HCT116 (cell line): ENCODE measurements at regions not wholly inside any gene's neighbourhood (a gene's known extent, or its start where the extent isn't known, plus 50 kb on each side); places are given as distances from the start of the nearest gene placed in this dataset.
A peak's percentile ranks its signal among the peaks of the same experiment; 100 is the strongest.
"Not testable (repeated sequence)": the region's sequence is repeated elsewhere in the genome, so short reads cannot be mapped to it uniquely, and the experiment has no call there.

Source experiments
- ATAC-seq: fragments of 200-7000 bp; cut with Tn5 transposase; 2 replicates; pipeline ENCODE4 v1.9.1; 2020; ENCODE audit warnings: mild to moderate bottlenecking, moderate library complexity
- BruUV-seq: library from RNA; stranded (reverse); fragments of 400-500 nt; replicated peaks from 2 replicates; lab custom pipeline; 2021; lab: Mats Ljungman, UMichigan
- CTCF ChIA-PET: fragments of 300-600 bp; sonication (Branson Sonifier 250); formaldehyde crosslinking; loops from one replicate; lab custom pipeline; 2021; ENCODE audit warnings: antibody characterized with exemption; lab: Charles Lee
- POLR2A ChIA-PET: fragments of 300-600, 350-600 bp; sonication (Branson Sonifier 250); formaldehyde crosslinking; loops from one replicate; lab custom pipeline; 2021; ENCODE audit warnings: antibody characterized with exemption; lab: Charles Lee
- RAD21 ChIA-PET, 2 experiments: fragments of 300-600 bp; sonication (Branson Sonifier 250); formaldehyde crosslinking; loops; one replicate each; lab custom pipeline; 2023; ENCODE audit warnings: low total read pairs in 2 of 2; ENCODE audit not compliant: uncharacterized antibody in 2 of 2, unreplicated experiment in 2 of 2, low non-redundant PET in 1 of 2; lab: Charles Lee
- DNase-seq: peaks from one replicate; pipeline ENCODE4 v3.0.0-alpha.2; 2010; ENCODE audit warnings: low read depth, low spot score
- H2AFZ ChIP-seq: fragments of 200-600 bp; shearing (Covaris generic), sonication (generic); 2 replicates; pipeline ENCODE4 v1.6.1; 2017; ENCODE audit warnings: low read depth, mixed run types, mixed read lengths, antibody characterized with exemption, low read length; ENCODE audit not compliant: poor library complexity, severe bottlenecking
- H3K27ac ChIP-seq: 2 replicates; pipeline ENCODE4 v1.5.1; 2012; ENCODE audit warnings: low read depth, low read length
- H3K27me3 ChIP-seq: fragments of 200-600 bp; sonication (generic); 2 replicates; pipeline ENCODE4 v1.6.1; 2016; ENCODE audit warnings: mixed run types, low read length, mixed read lengths; ENCODE audit not compliant: insufficient read depth
- H3K36me3 ChIP-seq, 2 experiments: fragments of 200-500 bp in 1 of 2; fragments of 200-600 bp in 1 of 2; sonication (Bioruptor generic) in 1 of 2; sonication (generic) in 1 of 2; 2 replicates each; pipeline versions ENCODE4 v1.5.1 to v1.6.1; 2014 to 2016; ENCODE audit warnings: low read length in 2 of 2, inconsistent platforms in 1 of 2, mixed read lengths in 1 of 2, mixed run types in 1 of 2; ENCODE audit not compliant: insufficient read depth in 2 of 2, control insufficient read depth in 1 of 2
- H3K4me1 ChIP-seq, 2 experiments: fragments of 200-600 bp in 1 of 2; sonication (generic) in 1 of 2; 2 replicates each; pipeline versions ENCODE4 v1.5.1 to v1.6.1; 2012 to 2017; ENCODE audit warnings: low read length in 2 of 2, inconsistent platforms in 1 of 2, mild to moderate bottlenecking in 1 of 2, mixed read lengths in 1 of 2, mixed run types in 1 of 2, moderate library complexity in 1 of 2; ENCODE audit not compliant: insufficient read depth in 2 of 2, control insufficient read depth in 1 of 2
- H3K4me2 ChIP-seq: fragments of 200-600 bp; sonication (generic); 2 replicates; pipeline ENCODE4 v1.6.1; 2017; ENCODE audit warnings: mixed run types, low read length, mixed read lengths
- H3K4me3 ChIP-seq, 2 experiments: fragments of 200-600 bp in 1 of 2; sonication (generic) in 1 of 2; replicated peaks in 1 of 2; 2 replicates each; pipeline ENCODE4 v1.5.1; 2011 to 2016; ENCODE audit warnings: low read length in 2 of 2, control low read depth in 1 of 2, low read depth in 1 of 2, mild to moderate bottlenecking in 1 of 2, mixed read lengths in 1 of 2, mixed run types in 1 of 2
- H3K79me2 ChIP-seq: fragments of 200-600 bp; sonication (generic); 2 replicates; pipeline ENCODE4 v1.6.1; 2017; ENCODE audit warnings: mild to moderate bottlenecking, mixed run types, low read length, moderate library complexity, mixed read lengths; ENCODE audit not compliant: insufficient read depth
- H3K9ac ChIP-seq: fragments of 200-600 bp; sonication (generic); 2 replicates; pipeline ENCODE4 v1.6.1; 2016; ENCODE audit warnings: low read length, mixed read lengths
- H3K9me2 ChIP-seq: fragments of 200-600 bp; sonication (generic), shearing (Covaris generic); 2 replicates; pipeline ENCODE4 v1.6.1; 2017; ENCODE audit warnings: mixed run types, mild to moderate bottlenecking, moderate library complexity; ENCODE audit not compliant: insufficient read depth
- H3K9me3 ChIP-seq, 2 experiments: fragments of 200-500 bp in 1 of 2; fragments of 200-600 bp in 1 of 2; sonication (Bioruptor generic) in 1 of 2; sonication (generic) in 1 of 2; 2 replicates each; pipeline ENCODE4 v1.6.1; 2014 to 2017; ENCODE audit warnings: low read length in 2 of 2, mixed read lengths in 2 of 2, inconsistent platforms in 1 of 2, low read depth in 1 of 2, mild to moderate bottlenecking in 1 of 2, mixed run types in 1 of 2, moderate library complexity in 1 of 2; ENCODE audit not compliant: control insufficient read depth in 1 of 2, insufficient read depth in 1 of 2
- H4K20me1 ChIP-seq: fragments of 200-600 bp; sonication (generic), shearing (Covaris generic); 2 replicates; pipeline ENCODE4 v1.6.1; 2017; ENCODE audit warnings: mixed run types, mild to moderate bottlenecking, moderate library complexity; ENCODE audit not compliant: insufficient read depth
- intact Hi-C: fragments of 100-400 bp; cut with micrococcal nuclease; formaldehyde crosslinking; loops from 2 replicates; pipeline ENCODE4 v1.10.0; 2022

- H3K4me2 ChIP-seq, H3K9me3 ChIP-seq, H3K4me1 ChIP-seq, intact Hi-C loops, H3K27me3 ChIP-seq, POLR2A ChIA-PET, CTCF ChIA-PET, RAD21 ChIA-PET, BruUV-seq, H3K9me2 ChIP-seq, H4K20me1 ChIP-seq, DNase-seq, H3K79me2 ChIP-seq, H3K36me3 ChIP-seq, H2AFZ ChIP-seq: not testable (repeated sequence)
- H3K9ac ChIP-seq, result peak overlapping the region; percentile 56; the same call in 1 of the 2 replicates
- H3K4me3 ChIP-seq, result peak overlapping the region; percentile 45 to 47; a peak in 3 of 4 replicates
- peak; percentile 47 for ATAC-seq
- 0 out of 2 replicates have a peak overlapping the region, but pooled peaks have one; percentile 43 for H3K27ac ChIP-seq
Measured at GRCh38 chr21:6498716-6499115, 4022.7 kb upstream of the TPTE start.

DNA sequence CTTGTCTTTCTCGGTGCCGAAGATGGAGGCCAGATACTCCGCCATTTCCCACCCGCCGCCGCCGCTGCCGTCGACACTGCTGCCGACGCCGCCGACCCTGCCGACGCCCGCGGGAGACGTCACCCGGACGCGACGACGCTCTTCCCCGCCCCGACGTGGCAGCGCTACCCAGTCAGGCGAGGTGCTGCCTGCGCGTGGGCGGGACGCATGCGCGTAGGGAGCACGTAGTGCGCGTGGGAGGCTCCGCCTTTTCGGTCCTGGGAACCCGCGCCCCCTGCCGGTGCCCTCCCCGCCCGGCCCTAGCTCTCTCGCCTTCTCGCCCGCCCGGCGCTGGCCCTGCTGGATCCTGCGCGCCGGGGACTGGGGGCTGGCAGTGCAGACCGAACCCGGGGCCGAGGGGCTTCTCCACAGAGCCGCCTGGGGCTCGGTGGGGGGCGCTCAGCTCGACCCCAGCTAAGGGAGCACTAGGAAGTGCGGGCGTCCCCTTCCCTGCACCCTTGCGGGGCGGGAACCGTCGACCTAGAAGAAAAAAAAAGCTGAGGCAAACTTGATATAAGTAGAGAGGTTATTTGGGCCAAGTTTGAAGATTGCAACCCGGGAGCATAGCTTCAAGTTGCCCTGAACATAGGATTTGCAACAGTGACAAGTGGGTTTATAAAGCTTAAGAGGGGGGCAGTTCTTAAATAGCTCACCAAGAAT is 4022.1 kb upstream of the TPTE start:
- CTCF ChIA-PET, H3K27ac ChIP-seq, DNase-seq: not testable (repeated sequence)

DNA sequence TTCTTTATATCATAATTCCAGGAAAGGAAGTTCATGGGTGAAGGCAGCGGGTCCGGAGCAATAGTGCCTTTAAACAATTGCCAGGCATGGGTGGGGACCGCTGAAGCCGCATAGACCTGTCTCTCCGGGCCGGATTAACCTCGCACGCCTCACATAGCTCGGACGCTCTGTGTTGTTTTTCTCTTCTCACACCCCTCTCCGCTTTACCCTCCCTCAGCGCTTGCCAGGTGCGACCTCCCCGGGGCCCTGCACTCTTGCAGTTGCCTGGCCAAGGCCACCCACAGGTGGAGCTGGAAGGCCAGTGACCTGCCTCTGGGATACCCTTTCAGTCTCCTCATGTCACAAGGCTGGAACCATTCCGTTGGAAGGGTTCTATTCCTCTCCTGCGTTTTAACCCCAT is 4021.5 kb upstream of the TPTE start:
- H3K9me3 ChIP-seq, ATAC-seq, RAD21 ChIA-PET: not testable (repeated sequence)

More for the DNA sequence above, 4022.1 kb upstream of the TPTE start:
- H3K36me3 ChIP-seq, RAD21 ChIA-PET, POLR2A ChIA-PET, H3K4me2 ChIP-seq, H3K9ac ChIP-seq, H2AFZ ChIP-seq, H3K27me3 ChIP-seq, H3K4me1 ChIP-seq, H3K79me2 ChIP-seq, H3K9me2 ChIP-seq, H3K9me3 ChIP-seq, H4K20me1 ChIP-seq, intact Hi-C loops, BruUV-seq, H3K4me3 ChIP-seq: not testable (repeated sequence)
- peak; percentile 95 for ATAC-seq

GRCh38 chr21:6500681-6501080 is 4020.7 kb upstream of the TPTE start:
- H3K36me3 ChIP-seq, BruUV-seq, H3K4me3 ChIP-seq, POLR2A ChIA-PET, DNase-seq, H3K9me2 ChIP-seq, H3K27ac ChIP-seq, H3K4me2 ChIP-seq, H3K79me2 ChIP-seq, RAD21 ChIA-PET, ATAC-seq, H2AFZ ChIP-seq, H3K4me1 ChIP-seq, CTCF ChIA-PET, H3K27me3 ChIP-seq, intact Hi-C loops, H3K9ac ChIP-seq, H3K9me3 ChIP-seq, H4K20me1 ChIP-seq: not testable (repeated sequence)

More for the DNA sequence above, 4021.5 kb upstream of the TPTE start:
- H3K9me2 ChIP-seq, H3K4me1 ChIP-seq, H3K36me3 ChIP-seq, intact Hi-C loops, BruUV-seq, H3K27me3 ChIP-seq, H3K4me3 ChIP-seq, H3K9ac ChIP-seq, CTCF ChIA-PET, H2AFZ ChIP-seq, H3K4me2 ChIP-seq, POLR2A ChIA-PET, H4K20me1 ChIP-seq, H3K27ac ChIP-seq, H3K79me2 ChIP-seq, DNase-seq: not testable (repeated sequence)
